Type B pancreatic cell (in vitro differentiated cells): ENCODE measurements at regions not wholly inside any gene's neighbourhood (a gene's known extent, or its start where the extent isn't known, plus 50 kb on each side); places are given as distances from the start of the nearest gene placed in this dataset.
"Not testable (repeated sequence)": the region's sequence is repeated elsewhere in the genome, so short reads cannot be mapped to it uniquely, and the experiment has no call there.

Experiments used
- DNase-seq: peaks from one replicate; pipeline ENCODE4 v3.0.0; 2021; ENCODE audit warnings: mixed read lengths; ENCODE audit not compliant: unreplicated experiment; ENCODE audit errors: extremely low spot score
- H3K27ac Mint-ChIP-seq: 2 replicates; pipeline ENCODE4 v1.8.0; 2021; ENCODE audit warnings: mild to moderate bottlenecking, mixed read lengths
- H3K27me3 Mint-ChIP-seq: 2 replicates; pipeline ENCODE4 v1.8.0; 2021; ENCODE audit warnings: mixed read lengths
- H3K36me3 Mint-ChIP-seq: 2 replicates; pipeline ENCODE4 v1.8.0; 2021; ENCODE audit warnings: mixed read lengths
- H3K4me1 Mint-ChIP-seq: one replicate; pipeline ENCODE4 v1.8.0; 2021; ENCODE audit warnings: mixed read lengths; ENCODE audit not compliant: unreplicated experiment
- H3K4me3 Mint-ChIP-seq: 2 replicates; pipeline ENCODE4 v1.8.0; 2021; ENCODE audit warnings: mild to moderate bottlenecking, mixed read lengths
- H3K9me3 Mint-ChIP-seq: 2 replicates; pipeline ENCODE4 v1.8.0; 2021; ENCODE audit warnings: mixed read lengths
- CTCF ChIP-seq: fragments of 200-600 bp; sonication (generic); conservative IDR thresholded peaks from 2 replicates; pipeline ENCODE4 v1.5.0; 2021; ENCODE audit warnings: antibody characterized with exemption, mild to moderate bottlenecking

DNA sequence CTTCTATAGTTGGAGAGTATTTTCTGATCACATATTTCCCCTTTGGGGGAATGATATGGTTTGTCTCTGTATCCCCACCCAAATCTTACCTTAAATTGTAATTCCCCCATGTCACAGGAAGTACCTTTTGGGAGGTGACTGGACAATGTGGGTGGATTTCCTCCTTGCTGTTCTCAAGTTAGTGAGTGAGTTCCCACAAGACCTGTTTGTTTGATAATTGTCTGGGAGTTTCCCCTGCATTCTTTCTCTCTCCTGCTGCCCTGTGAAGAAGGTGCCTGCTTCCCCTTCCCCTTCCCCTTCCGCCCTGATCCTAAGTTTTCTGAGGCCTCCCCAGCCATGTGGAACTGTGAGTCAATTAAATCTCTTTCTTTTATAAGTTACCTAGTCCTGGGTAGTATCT is 222.7 kb upstream of the SLC39A10 start:
- Mint-ChIP-seq H3K27me3 (no peaks in the 10 kb centered on the region), H3K36me3 (no peaks in the 10 kb centered on the region), H3K27ac (no peak overlapping the region), H3K9me3 (no peaks in the 10 kb centered on the region), H3K4me3 (no peak overlapping the region), H3K4me1 (no peaks in the 10 kb centered on the region)
- DNase-seq = no peak
- no peak for TF ChIP-seq CTCF

DNA sequence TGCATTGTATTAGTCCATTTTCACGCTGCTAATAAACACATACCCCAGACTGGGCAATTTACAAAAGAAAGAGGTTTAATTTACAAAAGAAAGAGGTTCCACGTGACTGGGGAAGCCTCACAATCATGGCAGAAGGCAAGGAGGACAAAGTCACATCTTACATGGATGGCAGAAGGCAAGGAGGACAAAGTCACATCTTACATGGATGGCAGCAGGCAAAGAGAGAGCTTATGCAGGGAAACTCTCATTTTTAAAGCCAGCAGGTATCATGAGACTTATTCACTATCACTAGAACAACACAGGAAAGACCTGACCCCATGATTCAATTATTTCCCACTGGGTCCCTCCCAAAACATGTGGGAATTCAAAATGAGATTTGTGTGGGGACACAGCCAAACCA is 223.3 kb upstream of the SLC39A10 start:
- H3K27ac Mint-ChIP-seq, H3K27me3 Mint-ChIP-seq, H3K4me3 Mint-ChIP-seq, H3K4me1 Mint-ChIP-seq, H3K36me3 Mint-ChIP-seq, H3K9me3 Mint-ChIP-seq, DNase-seq: not testable (repeated sequence)

DNA sequence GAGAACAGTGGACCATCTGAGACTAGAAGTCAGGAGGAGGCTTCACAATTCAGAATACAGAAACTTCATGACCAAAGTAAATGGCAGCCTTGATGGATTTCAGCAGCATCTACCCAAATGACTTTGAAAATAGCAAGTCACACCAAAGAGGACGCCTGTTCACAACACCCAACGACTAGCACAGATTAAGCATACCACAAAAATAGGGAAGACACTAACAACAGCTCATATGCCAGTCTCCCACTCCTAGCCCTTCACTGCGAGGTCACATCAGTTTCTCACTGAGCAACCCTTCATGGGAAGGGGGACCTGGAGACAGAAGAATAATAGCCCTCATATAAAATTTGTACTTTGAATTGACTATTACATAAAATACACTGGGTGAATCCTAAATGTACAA is 228.4 kb upstream of the SLC39A10 start:
- Mint-ChIP-seq H3K27ac (no peak overlapping the region), H3K4me1 (no peaks in the 10 kb centered on the region), H3K36me3 (no peaks in the 10 kb centered on the region), H3K27me3 (no peaks in the 10 kb centered on the region), H3K4me3 (no peak overlapping the region), H3K9me3 (no peaks in the 10 kb centered on the region)
- no peak for DNase-seq
- TF ChIP-seq CTCF = no peak

DNA sequence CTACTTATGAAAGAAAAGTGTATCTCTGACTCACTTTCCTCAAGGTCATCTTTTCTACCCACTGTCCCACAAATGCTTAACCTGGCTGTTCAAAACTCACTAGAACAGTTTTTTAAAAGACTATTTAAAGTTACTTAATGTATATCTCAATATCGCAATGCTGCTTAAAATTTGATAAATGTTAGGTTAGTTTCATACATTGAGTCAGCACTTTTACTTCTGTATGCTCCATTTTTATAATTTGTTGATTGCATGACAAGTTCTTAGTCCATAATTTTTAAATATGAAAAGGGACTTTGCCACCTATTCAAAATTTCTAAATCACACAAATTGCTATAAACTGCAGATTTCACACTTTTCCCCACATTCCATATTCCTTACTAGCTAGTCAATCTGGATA is 231.7 kb upstream of the SLC39A10 start:
- no peak overlapping the region for H3K27ac Mint-ChIP-seq
- no peak for DNase-seq
- no peak for TF ChIP-seq CTCF
- no peaks in the 10 kb centered on the region for H3K9me3 Mint-ChIP-seq
- no peaks in the 10 kb centered on the region for H3K27me3 Mint-ChIP-seq
- no peaks in the 10 kb centered on the region for H3K36me3 Mint-ChIP-seq
- H3K4me3 Mint-ChIP-seq = no peak overlapping the region
- no peaks in the 10 kb centered on the region for H3K4me1 Mint-ChIP-seq

DNA sequence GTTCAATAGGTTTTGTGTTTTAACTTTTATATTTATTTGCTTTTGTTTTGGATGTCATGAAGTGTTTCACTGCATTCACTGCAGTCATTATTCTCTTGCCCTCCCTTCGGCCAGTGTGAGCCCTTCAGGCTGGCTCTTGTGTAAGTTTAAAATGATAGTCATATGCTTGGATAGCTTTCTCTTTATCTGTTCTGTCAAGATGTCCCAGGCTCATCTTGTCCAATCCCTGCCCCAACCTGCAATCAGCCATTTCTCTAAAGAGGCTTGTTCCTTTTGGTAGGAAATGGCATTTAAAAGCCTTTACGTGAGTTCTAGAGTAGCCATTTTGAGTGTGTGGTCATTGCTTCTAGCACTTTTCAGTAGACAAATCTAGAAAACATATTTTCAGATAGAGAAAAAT is 238.0 kb upstream of the SLC39A10 start:
- H3K27me3 Mint-ChIP-seq = no peaks in the 10 kb centered on the region
- no peak overlapping the region for H3K27ac Mint-ChIP-seq
- no peaks in the 10 kb centered on the region for H3K9me3 Mint-ChIP-seq
- TF ChIP-seq CTCF = no peak
- DNase-seq = no peak
- no peaks in the 10 kb centered on the region for H3K4me1 Mint-ChIP-seq
- no peak overlapping the region for H3K4me3 Mint-ChIP-seq
- H3K36me3 Mint-ChIP-seq = no peaks in the 10 kb centered on the region

- H3K27me3 Mint-ChIP-seq = no peaks in the 10 kb centered on the region
- DNase-seq = no peak
- no peaks in the 10 kb centered on the region for H3K4me1 Mint-ChIP-seq
- no peak overlapping the region for H3K27ac Mint-ChIP-seq
- H3K9me3 Mint-ChIP-seq = no peaks in the 10 kb centered on the region
- no peaks in the 10 kb centered on the region for H3K36me3 Mint-ChIP-seq
- TF ChIP-seq CTCF = no peak
- no peak overlapping the region for H3K4me3 Mint-ChIP-seq
These were observed 242.4 kb upstream of the SLC39A10 start for GRCh38 chr2:195414537-195415100.
